ENCODE measurements at regions not wholly inside any gene's neighbourhood (a gene's known extent, or its start where the extent isn't known, plus 50 kb on each side); places are given as distances from the start of the nearest gene placed in this dataset.

DNA sequence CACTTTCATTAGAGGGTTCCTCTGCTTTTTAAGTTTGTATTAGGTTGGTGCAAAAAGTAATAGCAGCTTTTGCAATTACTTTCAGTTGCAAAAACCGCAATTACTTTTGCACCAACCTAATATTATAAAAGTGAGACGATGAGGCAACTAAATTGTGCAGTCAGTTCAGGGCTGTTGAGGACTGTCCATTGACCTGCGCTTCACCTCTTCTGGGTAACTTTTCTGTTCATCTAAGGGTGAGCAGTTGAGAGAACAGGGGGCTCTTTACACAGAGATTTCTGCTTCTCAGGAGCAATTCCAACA, 191.3 kb downstream of the AACS start:
- no peak overlapping the region for H3K27ac ChIP-seq (ENCODE audit: low read depth in 2 of 2, low read length in 1 of 2)
- H3K9me3 ChIP-seq (ENCODE audit: control insufficient read depth in 2 of 2, insufficient read depth in 1 of 2, low read depth in 1 of 2, low read length in 1 of 2) = peaks cover 2 to 3% of the 10 kb centered on the region in 2 donors
- WGBS, 2 donors = 86 to 88% methylated on average over 3 of the region's 3 CpGs
- H3K4me3 ChIP-seq (ENCODE audit: low read depth in 1 of 2, low read length in 2 of 2) = no peak overlapping the region
- no peaks in the 10 kb centered on the region for H3K4me1 ChIP-seq (ENCODE audit: control insufficient read depth in 2 of 2, insufficient read depth in 2 of 2, low read length in 1 of 2)
- H3K27me3 ChIP-seq (ENCODE audit: control insufficient read depth in 1 of 2, insufficient read depth in 2 of 2, low read length in 2 of 2) = no peaks in the 10 kb centered on the region
- no peaks in the 10 kb centered on the region for H3K36me3 ChIP-seq (ENCODE audit: control insufficient read depth in 2 of 2, insufficient read depth in 2 of 2, low read length in 1 of 2)

- Histone ChIP-seq H3K4me1 (ENCODE audit: control insufficient read depth in 2 of 2, insufficient read depth in 2 of 2, low read length in 1 of 2) (no peaks in the 10 kb centered on the region), H3K36me3 (ENCODE audit: control insufficient read depth in 2 of 2, insufficient read depth in 2 of 2, low read length in 1 of 2) (no peaks in the 10 kb centered on the region), H3K4me3 (ENCODE audit: low read depth in 1 of 2, low read length in 2 of 2) (no peak overlapping the region), H3K27me3 (ENCODE audit: control insufficient read depth in 1 of 2, insufficient read depth in 2 of 2, low read length in 2 of 2) (no peaks in the 10 kb centered on the region), H3K27ac (ENCODE audit: low read depth in 2 of 2, low read length in 1 of 2) (no peak overlapping the region), H3K9me3 (ENCODE audit: control insufficient read depth in 2 of 2, insufficient read depth in 1 of 2, low read depth in 1 of 2, low read length in 1 of 2) (peaks cover 2 to 3% of the 10 kb centered on the region in 2 donors)
- WGBS, 2 donors = 78 to 79% methylated on average over 15 of the region's 15 CpGs
These were observed 194.1 kb downstream of the AACS start for GRCh38 chr12:125259178-125259867.

DNA sequence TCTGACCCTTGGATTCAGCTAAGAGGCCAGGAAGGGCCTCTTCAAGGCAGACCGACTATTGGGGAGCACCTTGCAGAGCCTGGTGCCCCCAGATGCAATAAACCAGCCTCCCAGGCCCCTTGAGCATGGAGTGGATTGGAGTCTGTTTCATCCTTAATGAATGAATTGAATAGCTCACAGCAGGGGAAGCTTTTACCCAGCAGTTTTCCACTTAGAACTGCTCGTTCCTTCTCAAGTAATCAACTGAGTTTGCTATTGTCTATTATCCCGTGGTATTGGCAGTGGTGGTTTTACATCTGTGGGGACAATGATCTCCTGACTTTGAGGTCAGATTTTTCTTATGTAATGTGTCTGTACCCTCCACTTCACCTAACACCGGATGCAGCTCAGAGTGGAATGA, 197.6 kb downstream of the AACS start:
- 63% methylated on average over 4 of the region's 4 CpGs for WGBS, 2 donors
- Histone ChIP-seq H3K36me3 (ENCODE audit: control insufficient read depth in 2 of 2, insufficient read depth in 2 of 2, low read length in 1 of 2) (no peaks in the 10 kb centered on the region), H3K4me1 (ENCODE audit: control insufficient read depth in 2 of 2, insufficient read depth in 2 of 2, low read length in 1 of 2) (no peaks in the 10 kb centered on the region), H3K27ac (ENCODE audit: low read depth in 2 of 2, low read length in 1 of 2) (no peak overlapping the region), H3K9me3 (ENCODE audit: control insufficient read depth in 2 of 2, insufficient read depth in 1 of 2, low read depth in 1 of 2, low read length in 1 of 2) (no peaks in the 10 kb centered on the region), H3K27me3 (ENCODE audit: control insufficient read depth in 1 of 2, insufficient read depth in 2 of 2, low read length in 2 of 2) (no peaks in the 10 kb centered on the region), H3K4me3 (ENCODE audit: low read depth in 1 of 2, low read length in 2 of 2) (no peak overlapping the region)

- 86 to 91% methylated on average over 8 of the region's 8 CpGs for WGBS, 2 donors
- Histone ChIP-seq H3K27ac (ENCODE audit: low read depth in 2 of 2, low read length in 1 of 2) (no peak overlapping the region), H3K9me3 (ENCODE audit: control insufficient read depth in 2 of 2, insufficient read depth in 1 of 2, low read depth in 1 of 2, low read length in 1 of 2) (no peaks in the 10 kb centered on the region), H3K36me3 (ENCODE audit: control insufficient read depth in 2 of 2, insufficient read depth in 2 of 2, low read length in 1 of 2) (no peaks in the 10 kb centered on the region), H3K4me3 (ENCODE audit: low read depth in 1 of 2, low read length in 2 of 2) (no peak overlapping the region), H3K27me3 (ENCODE audit: control insufficient read depth in 1 of 2, insufficient read depth in 2 of 2, low read length in 2 of 2) (no peaks in the 10 kb centered on the region), H3K4me1 (ENCODE audit: control insufficient read depth in 2 of 2, insufficient read depth in 2 of 2, low read length in 1 of 2) (no peaks in the 10 kb centered on the region)
These were observed 198.2 kb downstream of the AACS start for GRCh38 chr12:125263385-125263784.

- Histone ChIP-seq H3K4me1 (ENCODE audit: control insufficient read depth in 2 of 2, insufficient read depth in 2 of 2, low read length in 1 of 2) (no peaks in the 10 kb centered on the region), H3K9me3 (ENCODE audit: control insufficient read depth in 2 of 2, insufficient read depth in 1 of 2, low read depth in 1 of 2, low read length in 1 of 2) (no peaks in the 10 kb centered on the region), H3K27ac (ENCODE audit: low read depth in 2 of 2, low read length in 1 of 2) (no peak overlapping the region), H3K36me3 (ENCODE audit: control insufficient read depth in 2 of 2, insufficient read depth in 2 of 2, low read length in 1 of 2) (no peaks in the 10 kb centered on the region), H3K27me3 (ENCODE audit: control insufficient read depth in 1 of 2, insufficient read depth in 2 of 2, low read length in 2 of 2) (no peaks in the 10 kb centered on the region), H3K4me3 (ENCODE audit: low read depth in 1 of 2, low read length in 2 of 2) (no peak overlapping the region)
- 56 to 64% methylated on average over 5 of the region's 5 CpGs for WGBS, 2 donors
These were observed 201.9 kb downstream of the AACS start for GRCh38 chr12:125267114-125267513.

GRCh38 chr12:125269276-125269675, 204.0 kb downstream of the AACS start:
- H3K36me3 ChIP-seq (ENCODE audit: control insufficient read depth in 2 of 2, insufficient read depth in 2 of 2, low read length in 1 of 2) = no peaks in the 10 kb centered on the region
- H3K27me3 ChIP-seq (ENCODE audit: control insufficient read depth in 1 of 2, insufficient read depth in 2 of 2, low read length in 2 of 2) = no peaks in the 10 kb centered on the region
- 41 to 52% methylated on average over 5 of the region's 5 CpGs for WGBS, 2 donors
- H3K9me3 ChIP-seq (ENCODE audit: control insufficient read depth in 2 of 2, insufficient read depth in 1 of 2, low read depth in 1 of 2, low read length in 1 of 2) = no peaks in the 10 kb centered on the region
- H3K4me1 ChIP-seq (ENCODE audit: control insufficient read depth in 2 of 2, insufficient read depth in 2 of 2, low read length in 1 of 2) = no peaks in the 10 kb centered on the region
- no peak overlapping the region for H3K4me3 ChIP-seq (ENCODE audit: low read depth in 1 of 2, low read length in 2 of 2)
- no peak overlapping the region for H3K27ac ChIP-seq (ENCODE audit: low read depth in 2 of 2, low read length in 1 of 2)

DNA sequence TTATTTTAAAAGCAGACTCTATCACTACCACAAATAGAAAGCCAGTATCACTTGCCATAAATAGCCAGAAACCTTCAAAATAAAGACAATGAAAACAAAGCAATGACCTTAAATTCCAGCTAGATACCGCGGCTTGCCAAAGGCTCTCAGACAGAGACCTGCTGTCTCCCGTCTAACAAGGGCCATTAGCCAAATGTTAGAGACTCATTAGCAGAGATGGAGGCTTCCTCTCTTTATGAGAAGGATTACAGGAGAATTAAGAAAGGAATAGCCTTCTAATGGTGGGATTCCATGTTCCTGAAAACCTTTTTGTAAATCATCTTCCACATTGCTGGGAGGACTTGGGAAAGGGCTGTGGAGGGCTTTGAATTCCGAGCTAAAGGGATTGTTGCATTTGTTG, 206.7 kb downstream of the AACS start:
- WGBS, 2 donors = 44 to 49% methylated on average over 4 of the region's 4 CpGs
- no peak overlapping the region for H3K4me3 ChIP-seq (ENCODE audit: low read depth in 1 of 2, low read length in 2 of 2)
- H3K9me3 ChIP-seq (ENCODE audit: control insufficient read depth in 2 of 2, insufficient read depth in 1 of 2, low read depth in 1 of 2, low read length in 1 of 2) = no peaks in the 10 kb centered on the region
- H3K4me1 ChIP-seq (ENCODE audit: control insufficient read depth in 2 of 2, insufficient read depth in 2 of 2, low read length in 1 of 2) = no peaks in the 10 kb centered on the region
- no peaks in the 10 kb centered on the region for H3K27me3 ChIP-seq (ENCODE audit: control insufficient read depth in 1 of 2, insufficient read depth in 2 of 2, low read length in 2 of 2)
- no peak overlapping the region for H3K27ac ChIP-seq (ENCODE audit: low read depth in 2 of 2, low read length in 1 of 2)
- no peaks in the 10 kb centered on the region for H3K36me3 ChIP-seq (ENCODE audit: control insufficient read depth in 2 of 2, insufficient read depth in 2 of 2, low read length in 1 of 2)

GRCh38 chr12:125272383-125272933, 207.2 kb downstream of the AACS start:
- H3K27ac ChIP-seq (ENCODE audit: low read depth in 2 of 2, low read length in 1 of 2) = no peak overlapping the region
- no peaks in the 10 kb centered on the region for H3K4me1 ChIP-seq (ENCODE audit: control insufficient read depth in 2 of 2, insufficient read depth in 2 of 2, low read length in 1 of 2)
- H3K36me3 ChIP-seq (ENCODE audit: control insufficient read depth in 2 of 2, insufficient read depth in 2 of 2, low read length in 1 of 2) = no peaks in the 10 kb centered on the region
- H3K27me3 ChIP-seq (ENCODE audit: control insufficient read depth in 1 of 2, insufficient read depth in 2 of 2, low read length in 2 of 2) = no peaks in the 10 kb centered on the region
- H3K4me3 ChIP-seq (ENCODE audit: low read depth in 1 of 2, low read length in 2 of 2) = no peak overlapping the region
- no peaks in the 10 kb centered on the region for H3K9me3 ChIP-seq (ENCODE audit: control insufficient read depth in 2 of 2, insufficient read depth in 1 of 2, low read depth in 1 of 2, low read length in 1 of 2)
- WGBS, 2 donors = 77% methylated on average over 14 of the region's 14 CpGs

DNA sequence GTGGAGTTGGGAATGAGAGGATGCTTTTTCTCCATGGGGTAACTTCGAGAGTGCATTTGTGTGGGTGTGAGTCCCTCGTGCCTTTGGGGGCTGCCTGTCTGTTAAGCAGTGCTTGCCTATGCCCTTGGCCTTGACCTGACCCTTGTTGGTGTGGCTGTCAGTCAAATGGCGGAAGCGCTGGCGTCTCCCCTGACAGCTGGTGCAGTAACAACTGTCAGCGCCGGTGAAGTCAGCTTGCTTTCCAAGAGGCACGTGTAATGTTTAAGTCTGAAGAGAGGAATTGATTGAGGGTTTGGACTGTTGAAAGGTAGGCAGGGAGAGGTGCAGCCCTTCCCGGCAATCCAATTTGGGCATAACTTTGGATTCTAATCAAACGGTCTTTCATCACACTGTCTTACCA, 211.3 kb downstream of the AACS start:
- H3K4me3 ChIP-seq (ENCODE audit: low read depth in 1 of 2, low read length in 2 of 2) = no peak overlapping the region
- no peaks in the 10 kb centered on the region for H3K4me1 ChIP-seq (ENCODE audit: control insufficient read depth in 2 of 2, insufficient read depth in 2 of 2, low read length in 1 of 2)
- H3K36me3 ChIP-seq (ENCODE audit: control insufficient read depth in 2 of 2, insufficient read depth in 2 of 2, low read length in 1 of 2) = no peaks in the 10 kb centered on the region
- H3K9me3 ChIP-seq (ENCODE audit: control insufficient read depth in 2 of 2, insufficient read depth in 1 of 2, low read depth in 1 of 2, low read length in 1 of 2) = no peaks in the 10 kb centered on the region
- 65 to 71% methylated on average over 10 of the region's 10 CpGs for WGBS, 2 donors
- H3K27ac ChIP-seq (ENCODE audit: low read depth in 2 of 2, low read length in 1 of 2) = no peak overlapping the region
- no peaks in the 10 kb centered on the region for H3K27me3 ChIP-seq (ENCODE audit: control insufficient read depth in 1 of 2, insufficient read depth in 2 of 2, low read length in 2 of 2)
